ENCODE measurements at regions not wholly inside any gene's neighbourhood (a gene's known extent, or its start where the extent isn't known, plus 50 kb on each side); places are given as distances from the start of the nearest gene placed in this dataset.
A peak's percentile ranks its signal among the peaks of the same experiment; 100 is the strongest.
"Not testable (repeated sequence)": the region's sequence is repeated elsewhere in the genome, so short reads cannot be mapped to it uniquely, and the experiment has no call there.

DNA sequence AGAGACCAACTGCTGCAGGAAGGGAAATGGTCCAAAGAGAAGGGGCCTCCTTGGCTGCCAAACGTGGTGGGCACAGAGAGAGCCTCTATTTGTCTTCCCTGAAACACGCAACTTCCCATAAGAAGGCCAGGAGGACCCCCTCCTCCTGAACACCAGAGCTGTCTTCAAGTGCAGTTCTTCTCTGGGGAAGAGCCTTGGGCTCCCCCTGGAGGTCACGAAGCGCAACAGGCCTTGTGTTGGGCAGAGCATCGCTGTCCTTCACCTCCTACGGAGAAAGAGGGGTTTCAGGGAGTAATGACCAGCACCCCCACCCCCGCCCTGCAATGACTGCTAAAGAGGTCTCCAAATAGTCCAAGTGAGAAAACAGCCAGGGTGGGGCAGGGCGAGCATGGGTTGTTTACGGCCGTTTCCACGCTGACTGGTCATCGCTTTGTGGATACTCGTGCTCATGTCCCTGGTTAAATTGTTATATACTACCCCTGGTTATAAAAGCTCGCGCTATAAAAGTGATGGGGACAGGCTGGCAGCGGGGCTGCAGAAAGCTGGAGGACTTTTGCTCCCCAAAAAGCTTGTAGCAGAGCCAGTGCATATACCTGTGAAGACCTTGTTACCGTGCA lies 397.5 kb upstream of the ATP10A start:
- DNase-seq = peak in 3 of 14 donors; percentile 4 to 20 (median 5)

GRCh38 chr15:26259581-26259980 lies 396.5 kb upstream of the ATP10A start:
- DNase-seq = no peak

- not testable (repeated sequence) for DNase-seq
These were observed 381.7 kb upstream of the ATP10A start for GRCh38 chr15:26244782-26245181.

GRCh38 chr15:26243382-26243781 lies 380.3 kb upstream of the ATP10A start:
- no peak for DNase-seq

DNA sequence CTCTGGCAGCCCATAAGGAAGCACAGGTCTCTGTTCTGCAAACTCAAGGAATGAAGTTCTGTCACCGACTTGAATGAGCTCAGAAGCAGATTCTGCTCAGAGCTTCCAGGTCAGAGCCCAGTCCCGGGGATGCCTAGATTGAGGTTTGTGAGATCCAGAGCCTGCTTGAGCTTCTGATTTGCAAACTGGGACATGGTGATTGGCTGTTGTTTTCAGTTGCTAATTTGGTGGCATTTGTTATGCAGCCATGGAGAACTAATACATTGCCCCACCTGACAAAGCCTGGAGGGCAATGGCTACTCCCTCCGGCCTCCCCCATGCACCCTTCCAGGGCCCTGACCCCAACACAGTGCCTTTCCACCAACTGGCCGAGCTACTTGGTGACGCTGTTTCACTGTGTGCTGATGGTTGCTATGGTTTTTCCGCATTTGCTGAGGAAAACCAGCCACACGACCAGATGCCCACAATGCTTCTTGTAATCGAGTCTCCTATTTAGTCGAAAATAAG lies 379.5 kb upstream of the ATP10A start:
- no peak for DNase-seq

DNA sequence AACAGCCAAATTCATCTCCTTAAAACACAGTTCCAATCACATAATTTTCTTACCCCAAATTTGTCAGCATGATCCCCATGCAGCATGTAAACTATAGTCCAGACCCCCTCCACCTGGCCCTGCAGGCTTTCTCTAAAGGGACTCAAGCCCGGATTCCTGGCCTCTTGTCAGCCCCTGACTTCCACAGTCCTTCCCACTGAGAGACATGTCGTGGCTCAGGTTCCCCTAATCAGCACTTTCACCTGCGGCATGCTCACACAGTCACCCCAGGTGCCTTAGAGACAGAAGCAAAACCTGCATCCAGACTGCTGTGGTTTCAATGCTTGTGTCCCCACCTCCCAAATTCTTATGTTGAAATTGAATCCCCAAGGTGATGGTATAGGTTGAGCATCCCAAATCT lies 372.7 kb upstream of the ATP10A start:
- no peak for DNase-seq

DNA sequence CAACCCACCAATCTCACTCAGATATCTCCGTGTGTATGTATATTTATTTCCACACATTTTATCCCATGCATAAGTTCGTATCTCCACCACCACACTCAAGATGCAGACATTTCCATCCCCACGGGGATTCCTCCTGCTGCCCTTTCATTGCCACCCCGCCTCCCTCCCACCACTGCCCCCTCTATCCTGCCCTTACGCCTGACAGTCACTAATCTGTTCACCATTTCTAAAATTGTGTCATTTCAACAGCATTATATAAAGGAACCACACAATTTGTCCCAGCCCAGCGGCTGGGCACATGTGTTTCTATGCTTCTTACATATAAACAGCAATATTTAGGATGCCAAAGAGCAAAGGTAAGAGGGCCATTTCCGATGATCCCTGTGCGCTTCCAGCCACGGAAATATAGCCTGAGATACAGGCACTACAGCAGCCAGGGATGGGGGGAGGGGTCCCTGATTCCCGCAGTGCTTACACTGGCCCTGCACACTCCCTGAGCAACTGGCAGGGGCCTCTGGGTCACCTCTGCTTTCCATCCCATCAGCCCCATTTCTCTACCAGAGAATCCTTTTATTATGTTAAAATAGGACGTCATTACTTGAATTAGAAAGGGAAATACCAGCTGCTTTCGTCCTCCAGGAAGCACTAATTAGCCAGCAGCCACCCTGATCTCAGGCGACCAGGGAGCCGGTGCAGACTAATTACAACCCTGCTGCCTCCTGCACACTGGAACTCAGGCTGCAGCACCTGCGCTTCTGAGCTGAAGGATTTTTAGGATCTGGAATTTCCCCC lies 372.0 kb upstream of the ATP10A start:
- no peak for DNase-seq

DNA sequence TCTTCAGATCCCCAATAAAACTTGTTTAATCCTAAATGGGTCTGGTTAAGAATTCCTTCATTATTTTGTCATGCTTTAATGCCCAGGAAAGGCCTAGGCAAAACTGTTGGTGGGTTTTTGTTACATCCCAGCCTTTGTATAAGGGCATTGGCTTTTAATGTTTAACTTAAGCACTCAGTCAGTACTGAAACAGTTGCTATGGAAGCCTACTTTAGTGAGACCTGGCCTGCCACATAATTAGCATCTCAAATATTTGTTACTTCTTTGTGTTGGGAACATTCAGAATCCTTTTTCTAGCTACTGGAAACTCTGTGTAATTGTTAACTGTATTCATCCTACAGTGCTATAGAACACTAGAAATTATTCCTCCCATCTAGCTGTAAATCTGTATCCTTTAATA lies 369.6 kb upstream of the ATP10A start:
- no peak for DNase-seq

DNA sequence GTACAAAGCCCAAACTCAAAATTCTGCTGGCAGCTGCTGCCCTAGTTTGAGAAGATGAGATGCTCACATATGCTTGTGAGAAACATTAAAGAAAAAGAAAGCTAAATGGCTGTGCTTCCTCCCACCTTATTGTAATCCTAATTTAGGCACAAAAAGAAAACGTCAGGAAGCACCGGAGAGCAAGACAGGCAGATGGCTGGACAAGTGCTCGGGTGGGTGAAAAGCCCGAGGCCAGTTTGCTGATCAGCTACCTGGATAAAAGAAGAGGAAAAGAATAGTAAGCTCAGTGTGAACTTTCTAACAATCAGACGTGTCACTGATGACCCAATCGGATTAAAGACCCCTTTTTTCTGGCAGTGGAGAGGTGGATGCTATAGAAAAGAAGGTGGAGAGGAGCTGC lies 368.0 kb upstream of the ATP10A start:
- no peak for DNase-seq

DNA sequence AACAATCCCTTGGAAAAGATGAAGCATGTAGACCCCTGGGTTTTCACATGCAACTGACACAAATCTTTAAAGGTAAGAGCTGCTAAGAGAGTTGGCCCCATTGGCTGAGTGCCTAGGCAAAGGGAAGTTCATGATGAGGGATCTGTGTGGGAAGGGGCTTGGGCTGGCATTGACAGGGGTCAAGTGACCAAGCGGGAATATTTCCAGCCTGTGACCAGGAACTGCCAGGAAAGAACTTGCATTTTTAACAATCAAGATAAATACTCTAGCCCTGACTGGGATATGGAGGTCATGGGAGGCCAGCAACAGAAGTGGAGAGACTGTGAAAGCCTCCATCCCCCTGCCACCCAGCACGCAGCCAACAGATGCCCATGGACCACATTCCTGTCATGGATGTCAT lies 361.1 kb upstream of the ATP10A start:
- no peak for DNase-seq

GRCh38 chr15:26223720-26224119 lies 360.6 kb upstream of the ATP10A start:
- DNase-seq = no peak

DNA sequence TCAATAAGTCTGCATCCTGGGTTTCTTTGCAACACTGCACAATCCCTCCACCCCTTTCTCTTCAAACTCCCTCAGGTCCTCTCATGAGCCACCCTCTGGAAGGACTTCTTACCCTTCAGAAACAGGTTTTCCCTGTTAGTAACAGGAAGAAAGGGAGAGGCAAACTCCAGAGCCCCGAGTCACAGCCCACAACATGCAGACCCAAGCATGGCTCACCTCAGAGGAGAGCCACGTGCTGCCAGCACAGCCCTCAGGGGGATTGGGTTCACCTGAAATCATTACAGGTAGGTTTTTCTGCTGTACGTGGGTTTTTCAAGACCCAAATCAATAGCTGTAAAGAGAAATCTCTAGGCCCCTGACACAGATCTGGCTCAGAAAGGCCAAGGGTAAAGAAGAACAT lies 359.7 kb upstream of the ATP10A start:
- DNase-seq = no peak

DNA sequence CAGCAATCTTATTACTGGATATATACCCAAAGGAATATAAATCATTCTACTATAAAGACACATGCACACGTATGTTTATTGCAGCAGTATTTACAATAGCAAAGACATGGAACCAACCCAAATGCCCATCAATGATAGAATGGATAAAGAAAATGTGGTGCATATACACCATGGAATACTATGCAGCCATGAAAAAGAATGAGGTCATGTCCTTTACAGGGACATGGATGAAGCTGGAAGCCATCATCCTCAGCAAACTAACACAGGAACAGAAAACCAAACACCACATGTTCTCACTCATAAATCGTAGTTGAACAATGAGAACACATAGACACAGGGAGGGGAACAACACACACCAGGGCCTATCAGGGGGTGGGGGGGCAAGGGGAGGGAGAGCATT lies 353.9 kb upstream of the ATP10A start:
- DNase-seq = not testable (repeated sequence)

DNA sequence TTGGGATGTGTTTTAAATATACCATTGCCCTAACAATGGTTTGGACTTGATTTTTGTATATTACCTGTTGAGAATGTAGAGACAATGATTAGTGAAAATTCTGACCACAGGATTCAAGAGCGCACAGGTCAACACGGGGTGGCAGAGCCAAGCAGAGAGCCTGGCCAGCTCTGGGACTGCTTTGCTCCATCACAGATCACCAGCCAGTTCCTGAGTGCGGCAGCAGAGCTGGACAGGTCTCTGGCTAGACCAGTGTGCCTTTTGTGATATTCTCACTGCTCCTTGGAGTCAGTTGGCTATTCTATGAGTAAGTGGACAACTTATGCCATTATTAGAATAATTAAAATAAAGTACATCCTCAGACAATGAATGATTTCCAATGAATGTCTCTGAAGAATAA lies 351.2 kb upstream of the ATP10A start:
- no peak for DNase-seq

GRCh38 chr15:26213427-26213826 lies 350.3 kb upstream of the ATP10A start:
- no peak for DNase-seq

DNA sequence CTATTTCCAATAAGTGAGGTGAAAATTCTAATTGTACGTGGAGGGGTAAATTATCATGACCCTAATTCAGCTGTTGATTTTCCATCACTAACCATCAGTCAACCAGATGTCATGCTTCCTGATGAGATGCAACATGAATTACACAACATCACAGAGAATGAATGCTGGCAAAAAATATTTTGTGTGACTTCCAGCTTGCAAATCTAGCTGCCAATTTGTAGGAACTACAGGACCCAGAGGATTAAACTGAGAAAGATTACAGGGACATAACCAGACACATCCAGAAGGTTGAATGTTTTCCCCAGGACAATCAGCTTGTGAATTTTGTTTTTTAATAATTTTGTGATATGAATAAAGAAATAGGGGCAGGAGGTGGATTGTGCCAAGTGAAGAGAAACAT lies 349.0 kb upstream of the ATP10A start:
- DNase-seq = no peak

DNA sequence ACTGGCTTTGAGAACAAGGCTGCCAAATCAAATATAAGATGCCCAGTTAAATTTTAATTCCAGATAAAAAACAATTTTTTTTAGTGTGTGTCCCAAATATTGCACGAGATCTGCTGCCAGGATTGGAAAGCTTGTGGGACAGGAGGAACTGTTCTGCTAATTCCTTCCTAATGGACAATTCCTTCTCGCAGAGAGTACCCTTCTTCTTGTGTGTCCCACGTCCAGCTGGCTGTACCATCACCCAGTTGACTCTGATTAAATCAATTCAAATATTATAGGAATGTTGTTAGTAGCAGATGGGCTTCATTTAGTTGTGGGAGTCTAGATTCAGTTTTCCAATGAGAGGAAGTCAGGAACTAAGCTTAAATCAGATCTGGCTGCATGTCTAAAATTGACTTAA lies 347.9 kb upstream of the ATP10A start:
- no peak for DNase-seq

DNA sequence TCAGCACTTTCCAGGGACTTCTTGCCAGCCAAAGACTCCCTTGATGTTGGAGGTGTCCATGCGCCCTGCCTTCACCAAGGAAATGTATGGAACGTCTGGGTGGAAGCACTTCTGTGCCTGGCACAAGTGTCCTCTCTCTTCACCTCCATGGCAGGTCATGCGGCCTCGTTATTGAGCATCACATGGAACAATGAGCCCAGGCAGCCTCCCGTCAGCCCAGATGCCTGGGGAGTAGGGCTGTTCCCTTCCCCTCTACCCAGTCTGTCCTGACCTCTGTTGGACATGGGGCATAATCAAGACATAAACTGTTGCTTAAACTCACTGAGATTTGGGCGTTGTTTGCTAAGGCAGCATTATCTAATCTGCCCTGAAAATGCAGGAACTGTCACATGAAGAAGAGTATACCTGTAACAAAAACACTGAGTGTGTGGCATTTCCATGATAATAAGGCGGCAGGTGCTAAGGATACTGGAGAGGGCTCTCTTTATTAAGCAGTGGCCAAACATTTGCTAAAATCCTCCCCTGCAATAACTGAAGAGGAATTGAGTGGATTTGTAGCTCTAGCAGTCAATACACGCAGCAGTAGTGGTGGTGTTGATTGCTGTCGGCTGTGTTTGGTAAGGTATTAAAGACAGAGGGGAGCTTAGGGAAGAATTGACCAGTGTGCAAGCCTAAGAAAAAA lies 338.2 kb upstream of the ATP10A start:
- DNase-seq = no peak

DNA sequence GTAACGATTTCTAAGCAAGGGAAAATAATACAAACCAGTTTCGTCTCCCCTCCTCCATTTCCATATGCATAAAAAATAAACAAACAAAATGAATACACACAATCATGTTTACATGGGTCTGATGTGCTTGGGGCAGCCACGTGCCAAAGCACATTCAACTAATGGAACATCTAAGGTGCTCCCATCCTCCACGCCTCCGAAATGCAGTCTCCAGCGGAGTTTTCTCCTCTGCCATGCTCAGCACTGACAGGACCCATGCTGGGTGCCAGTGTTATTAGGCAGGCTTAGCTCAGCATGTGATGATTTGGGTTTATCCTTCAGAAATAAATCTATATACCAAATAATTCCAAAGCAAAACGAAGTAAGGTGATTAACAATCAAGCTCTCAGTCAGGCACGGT lies 337.3 kb upstream of the ATP10A start:
- DNase-seq = no peak

DNA sequence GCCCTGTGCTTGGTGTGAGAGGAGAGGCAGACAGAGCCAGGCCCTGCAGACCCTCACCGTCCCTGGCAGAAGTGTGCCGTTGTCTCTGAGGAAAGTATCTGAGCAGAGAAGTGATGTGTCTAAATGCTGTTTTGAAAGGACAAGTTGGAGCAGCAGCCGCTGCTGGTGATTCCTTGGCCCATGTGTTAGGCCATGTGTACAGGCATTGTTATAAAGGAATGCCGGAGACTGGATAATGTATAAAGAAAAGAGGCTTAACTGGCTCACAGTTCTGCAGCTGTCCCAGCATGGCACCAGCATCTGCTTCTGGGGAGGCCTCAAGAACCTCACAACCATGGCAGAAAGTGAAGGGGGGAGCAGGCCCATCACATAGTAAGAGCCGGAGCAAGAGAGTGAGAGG lies 334.6 kb upstream of the ATP10A start:
- peak in 1 of 14 donors; percentile 6 for DNase-seq

GRCh38 chr15:26197060-26197459 lies 333.9 kb upstream of the ATP10A start:
- no peak for DNase-seq

- DNase-seq = no peak
These were observed 328.1 kb upstream of the ATP10A start for GRCh38 chr15:26191193-26191592.

DNA sequence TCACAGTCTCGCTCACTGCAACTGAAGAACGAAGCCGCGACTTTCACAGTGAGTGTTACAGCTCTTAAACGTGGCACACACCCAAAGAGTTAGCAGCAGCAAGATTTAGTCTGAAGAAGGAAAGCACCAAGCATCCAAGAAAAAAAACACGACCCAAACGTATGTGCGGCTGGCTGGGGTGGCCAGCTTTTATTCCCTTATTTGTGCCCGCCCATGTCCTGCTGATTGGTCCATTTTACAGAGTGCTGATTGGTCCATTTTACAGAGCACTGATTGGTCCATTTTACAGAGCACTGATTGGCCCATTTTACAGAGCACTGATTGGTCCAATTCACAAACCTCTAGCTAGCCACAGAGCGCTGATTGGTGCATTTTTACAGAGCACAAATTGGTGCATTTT lies 323.0 kb upstream of the ATP10A start:
- DNase-seq = not testable (repeated sequence)

DNA sequence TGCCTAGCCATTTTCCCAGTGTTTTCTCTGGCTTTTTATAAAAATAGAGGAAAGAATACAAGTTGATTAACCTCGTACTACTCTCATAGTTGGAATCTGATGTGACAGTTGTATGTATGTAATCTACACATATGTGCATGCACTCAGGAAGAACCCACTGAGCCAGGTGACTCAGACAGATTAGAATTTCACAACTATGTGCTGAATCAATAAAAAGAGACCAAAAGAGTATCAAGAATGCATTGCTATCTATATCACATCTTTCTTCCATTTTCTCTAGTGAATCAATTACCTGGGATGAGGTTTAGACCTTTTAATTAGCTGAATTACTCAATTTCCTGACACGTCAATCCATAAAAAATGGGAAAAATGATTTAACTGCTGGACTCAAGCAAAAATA lies 319.3 kb upstream of the ATP10A start:
- DNase-seq = no peak

Data from C1 segment of cervical spinal cord (tissue), 14 donors.